ENCODE measurements at regions not wholly inside any gene's neighbourhood (a gene's known extent, or its start where the extent isn't known, plus 50 kb on each side); places are given as distances from the start of the nearest gene placed in this dataset.

GRCh38 chr4:128521648-128522111 is 234.1 kb upstream of the PGRMC2 start:
- TF ChIP-seq CTCF (tag by site-specific recombination; IDR thresholded peaks at IDR 0.05) (no peak), ZNF24 (tag by site-specific recombination; IDR thresholded peaks at IDR 0.05) (no peak), AEBP2 (tag by site-specific recombination; IDR thresholded peaks at IDR 0.05; ENCODE audit: borderline replicate concordance) (no peak), ZNF501 (tag by site-specific recombination; IDR thresholded peaks at IDR 0.05) (no peak), ZSCAN18 (tag by site-specific recombination; IDR thresholded peaks at IDR 0.05) (no peak), ZSCAN16 (tag by site-specific recombination; IDR thresholded peaks at IDR 0.05) (no peak), BCL11A (tag by site-specific recombination; IDR thresholded peaks at IDR 0.05; ENCODE audit: low read depth) (no peak), SETDB1 (IDR thresholded peaks at IDR 0.05; ENCODE audit: insufficient read length, low read length) (no peak), RBAK (tag by site-specific recombination; IDR thresholded peaks at IDR 0.05) (no peak), ZNF645 (tag by site-specific recombination; IDR thresholded peaks at IDR 0.05) (no peak), ZNF514 (tag by site-specific recombination; IDR thresholded peaks at IDR 0.05) (no peak)
- TF ChIP-seq, protein P1, sequence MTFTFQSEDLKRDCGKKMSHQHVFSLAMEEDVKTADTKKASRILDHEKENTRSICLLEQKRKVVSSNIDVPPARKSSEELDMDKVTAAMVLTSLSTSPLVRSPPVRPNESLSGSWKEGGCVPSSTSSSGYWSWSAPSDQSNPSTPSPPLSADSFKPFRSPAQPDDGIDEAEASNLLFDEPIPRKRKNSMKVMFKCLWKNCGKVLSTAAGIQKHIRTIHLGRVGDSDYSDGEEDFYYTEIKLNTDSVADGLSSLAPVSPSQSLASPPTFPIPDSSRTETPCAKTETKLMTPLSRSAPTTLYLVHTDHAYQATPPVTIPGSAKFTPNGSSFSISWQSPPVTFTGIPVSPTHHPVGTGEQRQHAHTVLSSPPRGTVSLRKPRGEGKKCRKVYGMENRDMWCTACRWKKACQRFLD (tag by site-specific recombination; IDR thresholded peaks at IDR 0.05) = no peak

All from HEK293 (cell line).